Nephron progenitor cell (in vitro differentiated cells): ENCODE measurements at regions not wholly inside any gene's neighbourhood (a gene's known extent, or its start where the extent isn't known, plus 50 kb on each side); places are given as distances from the start of the nearest gene placed in this dataset.
"Not testable (repeated sequence)": the region's sequence is repeated elsewhere in the genome, so short reads cannot be mapped to it uniquely, and the experiment has no call there.

Source experiments
- DNase-seq: peaks from one replicate; pipeline ENCODE4 v3.0.0; 2021
- H3K27ac Mint-ChIP-seq: 2 replicates; pipeline ENCODE4 v1.8.0; 2021; ENCODE audit warnings: mild to moderate bottlenecking, moderate library complexity, mixed read lengths
- H3K27me3 Mint-ChIP-seq: 2 replicates; pipeline ENCODE4 v1.8.0; 2021; ENCODE audit warnings: mild to moderate bottlenecking, low read depth, mixed read lengths; ENCODE audit not compliant: poor library complexity
- H3K36me3 Mint-ChIP-seq: 2 replicates; pipeline ENCODE4 v1.8.0; 2021; ENCODE audit warnings: low read depth, mixed read lengths
- H3K4me1 Mint-ChIP-seq: 2 replicates; pipeline ENCODE4 v1.8.0; 2021; ENCODE audit warnings: mixed read lengths
- H3K4me3 Mint-ChIP-seq: 2 replicates; pipeline ENCODE4 v1.8.0; 2021; ENCODE audit warnings: mild to moderate bottlenecking, moderate library complexity, mixed read lengths
- H3K9me3 Mint-ChIP-seq: 2 replicates; pipeline ENCODE4 v1.8.0; 2021; ENCODE audit warnings: mild to moderate bottlenecking, moderate library complexity, mixed read lengths
- TF ChIP-seq, protein P1 (sequence below): fragments of 200-600 bp; sonication (generic); IDR thresholded peaks from 2 replicates; pipeline ENCODE4 v1.5.0; 2021; ENCODE audit warnings: antibody characterized with exemption

DNA sequence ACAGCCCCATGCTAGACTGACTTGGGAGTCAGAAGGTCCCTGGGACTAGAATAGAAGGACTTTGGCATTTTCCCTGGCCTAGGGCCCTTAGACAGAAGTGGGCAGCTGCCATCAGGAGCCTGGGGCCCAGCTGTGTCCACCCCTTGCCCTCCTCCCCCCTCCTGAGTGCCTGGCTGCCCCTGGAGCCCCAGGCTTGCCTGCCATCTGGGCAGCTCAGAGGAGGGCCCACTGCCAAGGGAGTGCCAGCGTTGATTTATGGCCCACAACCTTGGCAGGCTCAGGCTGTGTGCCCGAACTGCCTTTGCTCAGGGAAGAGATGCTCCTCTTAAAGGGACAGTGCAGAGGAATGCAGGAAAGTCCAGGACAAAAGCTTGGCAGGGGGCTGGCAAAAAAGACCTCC lies 439.1 kb downstream of the SPATA31A7 start:
- H3K4me3 Mint-ChIP-seq, H3K4me1 Mint-ChIP-seq, H3K27me3 Mint-ChIP-seq, H3K36me3 Mint-ChIP-seq, H3K27ac Mint-ChIP-seq, DNase-seq: not testable (repeated sequence)
- H3K9me3 Mint-ChIP-seq = peaks cover 45% of the 10 kb centered on the region

GRCh38 chr9:61634192-61634591 lies 444.4 kb downstream of the SPATA31A7 start:
- H3K27ac Mint-ChIP-seq = no peak overlapping the region
- no peaks in the 10 kb centered on the region for H3K36me3 Mint-ChIP-seq
- TF ChIP-seq, protein P1, sequence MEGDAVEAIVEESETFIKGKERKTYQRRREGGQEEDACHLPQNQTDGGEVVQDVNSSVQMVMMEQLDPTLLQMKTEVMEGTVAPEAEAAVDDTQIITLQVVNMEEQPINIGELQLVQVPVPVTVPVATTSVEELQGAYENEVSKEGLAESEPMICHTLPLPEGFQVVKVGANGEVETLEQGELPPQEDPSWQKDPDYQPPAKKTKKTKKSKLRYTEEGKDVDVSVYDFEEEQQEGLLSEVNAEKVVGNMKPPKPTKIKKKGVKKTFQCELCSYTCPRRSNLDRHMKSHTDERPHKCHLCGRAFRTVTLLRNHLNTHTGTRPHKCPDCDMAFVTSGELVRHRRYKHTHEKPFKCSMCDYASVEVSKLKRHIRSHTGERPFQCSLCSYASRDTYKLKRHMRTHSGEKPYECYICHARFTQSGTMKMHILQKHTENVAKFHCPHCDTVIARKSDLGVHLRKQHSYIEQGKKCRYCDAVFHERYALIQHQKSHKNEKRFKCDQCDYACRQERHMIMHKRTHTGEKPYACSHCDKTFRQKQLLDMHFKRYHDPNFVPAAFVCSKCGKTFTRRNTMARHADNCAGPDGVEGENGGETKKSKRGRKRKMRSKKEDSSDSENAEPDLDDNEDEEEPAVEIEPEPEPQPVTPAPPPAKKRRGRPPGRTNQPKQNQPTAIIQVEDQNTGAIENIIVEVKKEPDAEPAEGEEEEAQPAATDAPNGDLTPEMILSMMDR = no peak
- H3K27me3 Mint-ChIP-seq = no peaks in the 10 kb centered on the region
- DNase-seq = no peak
- H3K4me1 Mint-ChIP-seq = no peaks in the 10 kb centered on the region
- H3K9me3 Mint-ChIP-seq = peaks cover 45% of the 10 kb centered on the region
- no peak overlapping the region for H3K4me3 Mint-ChIP-seq

DNA sequence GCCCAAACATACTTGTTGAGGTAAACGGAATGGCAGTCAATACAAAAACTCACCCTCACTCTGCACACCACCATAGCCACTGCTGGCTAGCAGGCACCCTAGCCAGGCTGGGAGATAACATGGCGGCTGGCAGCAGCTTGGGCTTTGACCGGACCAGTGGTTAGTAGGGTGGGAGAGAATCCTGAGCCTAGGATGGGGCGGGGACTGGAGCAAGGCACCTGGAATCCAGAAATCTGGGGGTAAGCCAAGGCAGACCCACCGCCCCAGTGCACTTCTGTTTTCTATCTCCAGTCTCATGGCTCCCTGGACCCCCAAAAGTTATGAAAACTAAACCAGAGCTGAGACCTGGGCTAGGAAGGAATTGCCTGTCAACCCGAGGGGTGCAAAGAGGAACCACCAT lies 474.4 kb downstream of the SPATA31A7 start:
- not testable (repeated sequence) for H3K4me1 Mint-ChIP-seq, H3K27ac Mint-ChIP-seq, H3K36me3 Mint-ChIP-seq, H3K4me3 Mint-ChIP-seq, DNase-seq, H3K27me3 Mint-ChIP-seq
- H3K9me3 Mint-ChIP-seq = peaks cover 42% of the 10 kb centered on the region

- Mint-ChIP-seq H3K9me3 (peaks cover 52% of the 10 kb centered on the region), H3K27me3 (peaks cover 3% of the 10 kb centered on the region), H3K36me3 (peaks cover 5% of the 10 kb centered on the region), H3K27ac (no peak overlapping the region), H3K4me3 (no peak overlapping the region), H3K4me1 (no peaks in the 10 kb centered on the region)
- no peak for DNase-seq
- TF ChIP-seq, protein P1 = no peak
Measured at GRCh38 chr9:61665330-61665751, 475.5 kb downstream of the SPATA31A7 start.

- H3K27me3 Mint-ChIP-seq = peaks cover 3% of the 10 kb centered on the region
- H3K4me1 Mint-ChIP-seq = no peaks in the 10 kb centered on the region
- H3K4me3 Mint-ChIP-seq = no peak overlapping the region
- no peak for DNase-seq
- TF ChIP-seq, protein P1 = no peak
- no peak overlapping the region for H3K27ac Mint-ChIP-seq
- H3K36me3 Mint-ChIP-seq = peaks cover 5% of the 10 kb centered on the region
- peaks cover 57% of the 10 kb centered on the region for H3K9me3 Mint-ChIP-seq
Measured at GRCh38 chr9:61665829-61666228, 476.0 kb downstream of the SPATA31A7 start.

- Mint-ChIP-seq H3K4me3 (no peak overlapping the region), H3K27ac (no peak overlapping the region), H3K27me3 (peaks cover 3% of the 10 kb centered on the region), H3K9me3 (peaks cover 62% of the 10 kb centered on the region), H3K4me1 (no peaks in the 10 kb centered on the region), H3K36me3 (peaks cover 5% of the 10 kb centered on the region)
- TF ChIP-seq, protein P1 = no peak
- DNase-seq = no peak
Measured at GRCh38 chr9:61666310-61666709, 476.5 kb downstream of the SPATA31A7 start.

GRCh38 chr9:61666849-61667371 lies 477.1 kb downstream of the SPATA31A7 start:
- Mint-ChIP-seq H3K4me1 (no peaks in the 10 kb centered on the region), H3K27ac (no peak overlapping the region), H3K36me3 (peaks cover 5% of the 10 kb centered on the region), H3K4me3 (no peak overlapping the region), H3K9me3 (peaks cover 66% of the 10 kb centered on the region), H3K27me3 (peaks cover 3% of the 10 kb centered on the region)
- TF ChIP-seq, protein P1 = no peak
- DNase-seq = no peak
